ENCODE measurements at regions not wholly inside any gene's neighbourhood (a gene's known extent, or its start where the extent isn't known, plus 50 kb on each side); places are given as distances from the start of the nearest gene placed in this dataset.

DNA sequence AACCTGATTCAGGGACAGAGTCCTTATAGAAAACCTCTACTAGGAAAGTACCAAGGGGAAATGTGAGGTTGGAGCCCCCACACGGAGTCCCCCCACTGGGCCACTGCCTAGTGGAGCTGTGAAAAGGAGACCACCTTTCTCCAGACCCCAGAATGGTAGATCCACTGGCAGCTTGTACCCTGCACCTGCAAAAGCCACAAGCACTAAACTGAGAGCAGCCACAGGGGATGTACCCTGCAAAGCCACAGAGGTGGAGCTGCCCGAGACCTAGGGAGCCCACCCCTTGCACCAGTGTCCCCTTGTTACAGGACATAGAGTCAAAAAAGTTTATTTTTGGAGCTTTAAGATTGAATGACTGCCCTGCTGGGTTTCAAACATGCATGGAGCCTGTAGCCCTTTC lies 87.2 kb upstream of the KCNMA1 start:
- TF ChIP-seq, protein P1, sequence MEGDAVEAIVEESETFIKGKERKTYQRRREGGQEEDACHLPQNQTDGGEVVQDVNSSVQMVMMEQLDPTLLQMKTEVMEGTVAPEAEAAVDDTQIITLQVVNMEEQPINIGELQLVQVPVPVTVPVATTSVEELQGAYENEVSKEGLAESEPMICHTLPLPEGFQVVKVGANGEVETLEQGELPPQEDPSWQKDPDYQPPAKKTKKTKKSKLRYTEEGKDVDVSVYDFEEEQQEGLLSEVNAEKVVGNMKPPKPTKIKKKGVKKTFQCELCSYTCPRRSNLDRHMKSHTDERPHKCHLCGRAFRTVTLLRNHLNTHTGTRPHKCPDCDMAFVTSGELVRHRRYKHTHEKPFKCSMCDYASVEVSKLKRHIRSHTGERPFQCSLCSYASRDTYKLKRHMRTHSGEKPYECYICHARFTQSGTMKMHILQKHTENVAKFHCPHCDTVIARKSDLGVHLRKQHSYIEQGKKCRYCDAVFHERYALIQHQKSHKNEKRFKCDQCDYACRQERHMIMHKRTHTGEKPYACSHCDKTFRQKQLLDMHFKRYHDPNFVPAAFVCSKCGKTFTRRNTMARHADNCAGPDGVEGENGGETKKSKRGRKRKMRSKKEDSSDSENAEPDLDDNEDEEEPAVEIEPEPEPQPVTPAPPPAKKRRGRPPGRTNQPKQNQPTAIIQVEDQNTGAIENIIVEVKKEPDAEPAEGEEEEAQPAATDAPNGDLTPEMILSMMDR (conservative IDR thresholded peaks at IDR 0.05 in 1 of 2, IDR thresholded peaks at IDR 0.05 in 1 of 2; ENCODE audit: low read depth in 1 of 2, low read length in 2 of 2): no peak
- no peak for TF ChIP-seq EZH2 (IDR thresholded peaks at IDR 0.05; ENCODE audit: low read length, missing control alignments)
